DOHH2 (cell line): ENCODE measurements at regions not wholly inside any gene's neighbourhood (a gene's known extent, or its start where the extent isn't known, plus 50 kb on each side); places are given as distances from the start of the nearest gene placed in this dataset.

Source experiments
- H3F3A ChIP-seq: fragments of 200-600 bp; sonication (generic), shearing (Covaris generic); 2 replicates; pipeline ENCODE4 v1.6.0; 2016; ENCODE audit warnings: antibody characterized with exemption, mild to moderate bottlenecking; ENCODE audit not compliant: control insufficient read depth, insufficient read depth
- H3K27ac ChIP-seq: fragments of 200-600 bp; sonication (generic); 2 replicates; pipeline ENCODE4 v1.5.1; 2014; ENCODE audit warnings: low read depth, mild to moderate bottlenecking, low read length, moderate library complexity
- H3K27me3 ChIP-seq: fragments of 200-600 bp; sonication (generic); 2 replicates; pipeline ENCODE4 v1.6.1; 2014; ENCODE audit warnings: mild to moderate bottlenecking, low read length, mixed read lengths; ENCODE audit not compliant: control insufficient read depth
- H3K36me3 ChIP-seq: fragments of 200-600 bp; sonication (generic); 2 replicates; pipeline ENCODE4 v1.6.1; 2014; ENCODE audit warnings: mild to moderate bottlenecking, low read length, moderate library complexity, mixed read lengths; ENCODE audit not compliant: control insufficient read depth
- H3K4me1 ChIP-seq: fragments of 200-600 bp; sonication (generic); 2 replicates; pipeline ENCODE4 v1.6.1; 2014; ENCODE audit warnings: mild to moderate bottlenecking, low read length, mixed read lengths; ENCODE audit not compliant: control insufficient read depth
- H3K4me2 ChIP-seq: fragments of 200-600 bp; sonication (generic); 2 replicates; pipeline ENCODE4 v1.6.0; 2014; ENCODE audit warnings: mild to moderate bottlenecking, low read length, moderate library complexity
- H3K4me3 ChIP-seq: fragments of 200-600 bp; sonication (generic); 2 replicates; pipeline ENCODE4 v1.5.1; 2014; ENCODE audit warnings: mild to moderate bottlenecking, low read length, mixed read lengths
- H3K79me2 ChIP-seq: fragments of 200-600 bp; sonication (generic); 2 replicates; pipeline ENCODE4 v1.6.1; 2014; ENCODE audit warnings: mild to moderate bottlenecking, low read length, mixed read lengths; ENCODE audit not compliant: control insufficient read depth
- H3K9me2 ChIP-seq: fragments of 200-600 bp; sonication (generic); replicated peaks from 2 replicates; pipeline ENCODE4 v1.6.1; 2014; ENCODE audit warnings: mild to moderate bottlenecking, low read length, mixed read lengths; ENCODE audit not compliant: control insufficient read depth
- H3K9me3 ChIP-seq: fragments of 200-600 bp; sonication (generic); 2 replicates; pipeline ENCODE4 v1.6.1; 2014; ENCODE audit warnings: antibody characterized with exemption, low read length, mixed read lengths; ENCODE audit not compliant: control insufficient read depth, insufficient read depth
- H4K20me1 ChIP-seq: fragments of 200-600 bp; sonication (generic); 2 replicates; pipeline ENCODE4 v1.6.0; 2014; ENCODE audit warnings: low read depth, mild to moderate bottlenecking, antibody characterized with exemption, low read length, moderate library complexity; ENCODE audit not compliant: control insufficient read depth, insufficient read depth
- EZH2phosphoT487 ChIP-seq: fragments of 200-600 bp; sonication (generic); IDR thresholded peaks from 2 replicates; pipeline ENCODE4 v1.6.1; 2017; ENCODE audit warnings: borderline replicate concordance, mild to moderate bottlenecking, antibody characterized with exemption, low read length, moderate library complexity, mixed read lengths
- TF ChIP-seq, protein P1 (sequence below): fragments of 200-600 bp; sonication (generic); IDR thresholded peaks from one replicate; pipeline ENCODE4 v1.5.1; 2014; ENCODE audit warnings: antibody characterized with exemption, mild to moderate bottlenecking, low read depth, low read length; ENCODE audit not compliant: poor library complexity, severe bottlenecking

GRCh38 chr15:93150910-93151881, 62.2 kb upstream of the RGMA start:
- H3K9me2 ChIP-seq, result no peaks in the 10 kb centered on the region
- H3K9me3 ChIP-seq, result no peaks in the 10 kb centered on the region
- H3F3A ChIP-seq, result no peaks in the 10 kb centered on the region
- TF ChIP-seq, protein P1, sequence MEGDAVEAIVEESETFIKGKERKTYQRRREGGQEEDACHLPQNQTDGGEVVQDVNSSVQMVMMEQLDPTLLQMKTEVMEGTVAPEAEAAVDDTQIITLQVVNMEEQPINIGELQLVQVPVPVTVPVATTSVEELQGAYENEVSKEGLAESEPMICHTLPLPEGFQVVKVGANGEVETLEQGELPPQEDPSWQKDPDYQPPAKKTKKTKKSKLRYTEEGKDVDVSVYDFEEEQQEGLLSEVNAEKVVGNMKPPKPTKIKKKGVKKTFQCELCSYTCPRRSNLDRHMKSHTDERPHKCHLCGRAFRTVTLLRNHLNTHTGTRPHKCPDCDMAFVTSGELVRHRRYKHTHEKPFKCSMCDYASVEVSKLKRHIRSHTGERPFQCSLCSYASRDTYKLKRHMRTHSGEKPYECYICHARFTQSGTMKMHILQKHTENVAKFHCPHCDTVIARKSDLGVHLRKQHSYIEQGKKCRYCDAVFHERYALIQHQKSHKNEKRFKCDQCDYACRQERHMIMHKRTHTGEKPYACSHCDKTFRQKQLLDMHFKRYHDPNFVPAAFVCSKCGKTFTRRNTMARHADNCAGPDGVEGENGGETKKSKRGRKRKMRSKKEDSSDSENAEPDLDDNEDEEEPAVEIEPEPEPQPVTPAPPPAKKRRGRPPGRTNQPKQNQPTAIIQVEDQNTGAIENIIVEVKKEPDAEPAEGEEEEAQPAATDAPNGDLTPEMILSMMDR, result no peak
- no peak for TF ChIP-seq EZH2phosphoT487
- no peaks in the 10 kb centered on the region for H3K4me1 ChIP-seq
- H3K4me2 ChIP-seq, result no peak overlapping the region
- H3K4me3 ChIP-seq, result no peak overlapping the region
- no peaks in the 10 kb centered on the region for H3K27me3 ChIP-seq
- H3K36me3 ChIP-seq, result no peaks in the 10 kb centered on the region
- H3K27ac ChIP-seq, result no peak overlapping the region
- no peaks in the 10 kb centered on the region for H3K79me2 ChIP-seq
- no peaks in the 10 kb centered on the region for H4K20me1 ChIP-seq

DNA sequence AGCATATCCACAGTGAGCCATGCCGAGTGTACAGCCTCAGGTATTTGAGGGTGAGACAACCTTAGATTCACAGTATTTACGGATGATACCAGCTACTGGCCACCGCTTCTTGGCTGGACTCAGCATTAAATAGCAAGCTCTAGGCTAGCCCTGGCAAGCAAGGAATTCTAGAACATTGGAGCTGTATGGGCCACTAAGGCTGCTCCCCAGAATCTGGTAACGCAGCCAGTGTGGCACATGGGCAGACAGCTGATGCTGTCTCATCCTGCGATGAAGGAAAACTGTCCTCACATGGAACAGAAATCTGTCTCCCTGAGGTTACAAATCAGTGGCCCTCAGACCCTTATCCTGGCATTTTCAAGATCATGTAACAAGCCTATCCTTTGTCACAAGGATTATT, 57.6 kb upstream of the RGMA start:
- H3K36me3 ChIP-seq, result no peaks in the 10 kb centered on the region
- no peaks in the 10 kb centered on the region for H4K20me1 ChIP-seq
- H3K4me2 ChIP-seq, result no peak overlapping the region
- H3K79me2 ChIP-seq, result no peaks in the 10 kb centered on the region
- H3K9me2 ChIP-seq, result no peaks in the 10 kb centered on the region
- TF ChIP-seq, protein P1, result no peak
- TF ChIP-seq EZH2phosphoT487, result no peak
- no peaks in the 10 kb centered on the region for H3F3A ChIP-seq
- H3K4me3 ChIP-seq, result no peak overlapping the region
- H3K27ac ChIP-seq, result no peak overlapping the region
- H3K4me1 ChIP-seq, result no peaks in the 10 kb centered on the region
- no peaks in the 10 kb centered on the region for H3K27me3 ChIP-seq
- no peaks in the 10 kb centered on the region for H3K9me3 ChIP-seq

DNA sequence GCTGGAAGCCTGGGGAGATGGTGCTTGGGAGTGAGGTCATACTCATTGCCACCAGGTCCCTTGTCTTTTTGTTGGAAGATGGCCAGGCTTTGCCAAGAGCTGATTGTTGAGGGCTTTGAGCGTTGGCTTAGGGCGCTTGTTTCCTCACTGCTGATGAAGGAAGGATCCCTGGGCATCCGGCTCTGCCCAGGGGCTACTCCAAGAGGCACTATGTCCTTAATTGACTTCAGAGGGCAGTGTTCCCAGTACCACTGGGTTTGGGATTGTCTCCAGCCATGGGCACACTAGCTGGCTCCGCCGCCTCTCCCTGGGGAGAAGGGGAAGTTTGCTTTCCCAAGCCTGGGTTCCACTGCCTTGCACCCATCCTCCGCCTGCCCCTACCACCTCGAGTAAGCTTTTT, 57.2 kb upstream of the RGMA start:
- H3K79me2 ChIP-seq, result no peaks in the 10 kb centered on the region
- H3K27ac ChIP-seq, result no peak overlapping the region
- H3K9me3 ChIP-seq, result no peaks in the 10 kb centered on the region
- H3K4me1 ChIP-seq, result no peaks in the 10 kb centered on the region
- TF ChIP-seq, protein P1, result no peak
- TF ChIP-seq EZH2phosphoT487, result no peak
- no peaks in the 10 kb centered on the region for H4K20me1 ChIP-seq
- H3K4me2 ChIP-seq, result no peak overlapping the region
- H3K27me3 ChIP-seq, result no peaks in the 10 kb centered on the region
- no peak overlapping the region for H3K4me3 ChIP-seq
- no peaks in the 10 kb centered on the region for H3K9me2 ChIP-seq
- H3K36me3 ChIP-seq, result no peaks in the 10 kb centered on the region
- no peaks in the 10 kb centered on the region for H3F3A ChIP-seq
